SU-DHL-6 (cell line): ENCODE measurements at regions not wholly inside any gene's neighbourhood (a gene's known extent, or its start where the extent isn't known, plus 50 kb on each side); places are given as distances from the start of the nearest gene placed in this dataset.

Experiments used
- H2AFZ ChIP-seq: fragments of 200-600 bp; sonication (generic); 2 replicates; pipeline ENCODE4 v1.6.1; 2014; ENCODE audit warnings: low read depth, mild to moderate bottlenecking, moderate library complexity, mixed read lengths, antibody characterized with exemption, low read length; ENCODE audit not compliant: severe bottlenecking
- H3F3A ChIP-seq: fragments of 200-600 bp; shearing (Covaris generic); 2 replicates; pipeline ENCODE4 v1.6.0; 2016; ENCODE audit warnings: antibody characterized with exemption, mild to moderate bottlenecking; ENCODE audit not compliant: insufficient read depth
- H3K27ac ChIP-seq: fragments of 200-600 bp; sonication (generic); 2 replicates; pipeline ENCODE4 v1.5.1; 2016; ENCODE audit warnings: low read depth, mild to moderate bottlenecking, low read length, moderate library complexity, mixed read lengths
- H3K27me3 ChIP-seq: fragments of 200-600 bp; sonication (generic), shearing (Covaris generic); 2 replicates; pipeline ENCODE4 v1.6.0; 2014; ENCODE audit warnings: mild to moderate bottlenecking, low read length
- H3K36me3 ChIP-seq: fragments of 200-600 bp; sonication (generic); 2 replicates; pipeline ENCODE4 v1.6.1; 2014; ENCODE audit warnings: mild to moderate bottlenecking, low read length, mixed read lengths
- H3K4me2 ChIP-seq: fragments of 300-600, 200-600 bp; shearing (Covaris generic), sonication (generic); 2 replicates; pipeline ENCODE4 v1.6.0; 2014; ENCODE audit warnings: low read length, low read depth, mild to moderate bottlenecking; ENCODE audit not compliant: poor library complexity, severe bottlenecking
- H3K4me3 ChIP-seq: fragments of 200-600 bp; sonication (generic); 2 replicates; pipeline ENCODE4 v1.5.1; 2014; ENCODE audit warnings: antibody characterized with exemption, low read length, mild to moderate bottlenecking, mixed read lengths; ENCODE audit not compliant: insufficient read depth, poor library complexity, severe bottlenecking
- H3K79me2 ChIP-seq: fragments of 200-600 bp; sonication (generic); 2 replicates; pipeline ENCODE4 v1.6.1; 2014; ENCODE audit warnings: mild to moderate bottlenecking, low read length, moderate library complexity; ENCODE audit not compliant: insufficient read depth
- H3K9ac ChIP-seq: fragments of 200-600 bp; sonication (generic); 2 replicates; pipeline ENCODE4 v1.7.0; 2014; ENCODE audit warnings: mild to moderate bottlenecking, low read length
- H3K9me2 ChIP-seq: fragments of 200-600 bp; sonication (generic); replicated peaks from 2 replicates; pipeline ENCODE4 v1.6.1; 2014; ENCODE audit warnings: low read length; ENCODE audit not compliant: insufficient read depth
- H3K9me3 ChIP-seq: fragments of 200-600 bp; sonication (generic); 2 replicates; pipeline ENCODE4 v1.6.1; 2014; ENCODE audit warnings: low read length, mixed read lengths; ENCODE audit not compliant: insufficient read depth
- H4K20me1 ChIP-seq: fragments of 200-600 bp; sonication (generic); 2 replicates; pipeline ENCODE4 v1.6.1; 2014; ENCODE audit warnings: low read depth, mild to moderate bottlenecking, antibody characterized with exemption, low read length, moderate library complexity, mixed read lengths
- CTCF ChIP-seq: fragments of 200-600 bp; sonication (generic); IDR thresholded peaks from one replicate; pipeline ENCODE4 v1.5.1; 2017; ENCODE audit warnings: antibody characterized with exemption, mild to moderate bottlenecking, low read length, moderate library complexity; ENCODE audit not compliant: insufficient read depth, poor library complexity, severe bottlenecking
- EZH2phosphoT487 ChIP-seq: fragments of 200-600 bp; sonication (generic), shearing (Covaris generic); conservative IDR thresholded peaks from 2 replicates; pipeline ENCODE4 v1.6.1; 2018; ENCODE audit warnings: mild to moderate bottlenecking, antibody characterized with exemption, low read length, moderate library complexity, mixed read lengths

- Histone ChIP-seq H3K4me3 (no peak overlapping the region), H3K36me3 (no peaks in the 10 kb centered on the region), H3K27me3 (no peaks in the 10 kb centered on the region), H3K9ac (no peak overlapping the region), H2AFZ (no peak overlapping the region), H3F3A (no peaks in the 10 kb centered on the region), H3K9me2 (no peaks in the 10 kb centered on the region), H4K20me1 (no peaks in the 10 kb centered on the region), H3K79me2 (no peaks in the 10 kb centered on the region), H3K9me3 (no peaks in the 10 kb centered on the region; the same call in 1 of the 2 replicates), H3K4me2 (no peak overlapping the region), H3K27ac (no peak overlapping the region)
- TF ChIP-seq CTCF, result no peak
Observed at GRCh38 chr9:30524311-30524710, 1860.1 kb upstream of the ACO1 start.

GRCh38 chr9:30534455-30534854, 1850.0 kb upstream of the ACO1 start:
- Histone ChIP-seq H3K4me3 (no peak overlapping the region), H3K79me2 (no peaks in the 10 kb centered on the region)
- TF ChIP-seq CTCF, result no peak
- no peak for TF ChIP-seq EZH2phosphoT487

GRCh38 chr9:30534896-30535295, 1849.5 kb upstream of the ACO1 start:
- no peaks in the 10 kb centered on the region for H4K20me1 ChIP-seq
- H3K79me2 ChIP-seq, result no peaks in the 10 kb centered on the region
- TF ChIP-seq CTCF, result no peak
- TF ChIP-seq EZH2phosphoT487, result no peak
- no peak overlapping the region for H3K27ac ChIP-seq
- H3K9ac ChIP-seq, result no peak overlapping the region
- no peak overlapping the region for H2AFZ ChIP-seq
- H3K4me2 ChIP-seq, result no peak overlapping the region
- H3K9me2 ChIP-seq, result no peaks in the 10 kb centered on the region
- no peak overlapping the region for H3K4me3 ChIP-seq
- no peaks in the 10 kb centered on the region for H3F3A ChIP-seq
- no peaks in the 10 kb centered on the region for H3K27me3 ChIP-seq
- H3K9me3 ChIP-seq, result 0 out of 2 replicates have a peak, but pooled peaks cover 5% of the 10 kb centered on the region
- H3K36me3 ChIP-seq, result no peaks in the 10 kb centered on the region

More at GRCh38 chr9:30534455-30534854, 1850.0 kb upstream of the ACO1 start:
- Histone ChIP-seq H3K4me2 (no peak overlapping the region), H2AFZ (no peak overlapping the region), H3K9ac (no peak overlapping the region), H3F3A (no peaks in the 10 kb centered on the region), H3K9me3 (0 out of 2 replicates have a peak, but pooled peaks cover 5% of the 10 kb centered on the region), H3K27me3 (no peaks in the 10 kb centered on the region), H3K27ac (no peak overlapping the region), H3K9me2 (no peaks in the 10 kb centered on the region), H3K36me3 (no peaks in the 10 kb centered on the region), H4K20me1 (no peaks in the 10 kb centered on the region)
